Neuronal stem cell (in vitro differentiated cells): ENCODE measurements at regions not wholly inside any gene's neighbourhood (a gene's known extent, or its start where the extent isn't known, plus 50 kb on each side); places are given as distances from the start of the nearest gene placed in this dataset.

Source experiments
- DNase-seq: peaks from one replicate; pipeline ENCODE4 v3.0.0-alpha.2; 2013; ENCODE audit warnings: low spot score
- H2AFZ ChIP-seq: one replicate; pipeline ENCODE4 v1.6.1; 2013; ENCODE audit warnings: mild to moderate bottlenecking, low read length, inconsistent platforms
- H2AK5ac ChIP-seq: 2 replicates; pipeline ENCODE4 v1.6.1; 2013; ENCODE audit warnings: low read depth, mild to moderate bottlenecking, inconsistent platforms, low read length, moderate library complexity, mixed read lengths
- H2BK120ac ChIP-seq: 2 replicates; pipeline ENCODE4 v1.6.1; 2013; ENCODE audit warnings: low read depth, mild to moderate bottlenecking, inconsistent platforms, low read length, moderate library complexity, mixed read lengths
- H2BK12ac ChIP-seq: one replicate; pipeline ENCODE4 v1.6.1; 2013; ENCODE audit warnings: low read length, inconsistent platforms
- H2BK15ac ChIP-seq: 2 replicates; pipeline ENCODE4 v1.6.1; 2013; ENCODE audit warnings: mild to moderate bottlenecking, low read length, inconsistent platforms, mixed read lengths
- H2BK5ac ChIP-seq: one replicate; pipeline ENCODE4 v1.6.1; 2013; ENCODE audit warnings: inconsistent platforms, mild to moderate bottlenecking, low read length, moderate library complexity
- H3K14ac ChIP-seq: one replicate; pipeline ENCODE4 v1.6.1; 2013; ENCODE audit warnings: low read length, inconsistent platforms
- H3K18ac ChIP-seq: 2 replicates; pipeline ENCODE4 v1.6.1; 2013; ENCODE audit warnings: low read length, inconsistent platforms
- H3K23ac ChIP-seq: 2 replicates; pipeline ENCODE4 v1.6.1; 2013; ENCODE audit warnings: low read depth, mild to moderate bottlenecking, mixed read lengths, low read length, inconsistent platforms; ENCODE audit not compliant: poor library complexity
- H3K27ac ChIP-seq: replicated peaks from 3 replicates; pipeline ENCODE4 v1.5.1; 2013; ENCODE audit warnings: low read length, inconsistent platforms
- H3K27me3 ChIP-seq, 3 experiments: 2 replicates each; pipeline ENCODE4 v1.6.1; 2013; ENCODE audit warnings: low read length in 3 of 3, mild to moderate bottlenecking in 2 of 3, inconsistent platforms in 1 of 3, low read depth in 1 of 3, mixed read lengths in 1 of 3, moderate library complexity in 1 of 3; ENCODE audit not compliant: control insufficient read depth in 3 of 3, insufficient read depth in 3 of 3
- H3K36me3 ChIP-seq, 2 donors: replicated peaks in 1 of 2; 2 replicates each; pipeline ENCODE4 v1.6.1; 2013; ENCODE audit warnings: low read length in 2 of 2; ENCODE audit not compliant: control insufficient read depth in 2 of 2, insufficient read depth in 2 of 2
- H3K4ac ChIP-seq: 2 replicates; pipeline ENCODE4 v1.6.1; 2013; ENCODE audit warnings: inconsistent platforms, mild to moderate bottlenecking, low read length, moderate library complexity
- H3K4me1 ChIP-seq, 2 donors: 1 replicate in 1 of 2; 2 replicates in 1 of 2; pipeline ENCODE4 v1.6.1; 2013; ENCODE audit warnings: low read length in 2 of 2, low read depth in 1 of 2; ENCODE audit not compliant: control insufficient read depth in 2 of 2, insufficient read depth in 1 of 2
- H3K4me2 ChIP-seq: one replicate; pipeline ENCODE4 v1.6.1; 2013; ENCODE audit warnings: mild to moderate bottlenecking, low read length, inconsistent platforms; ENCODE audit not compliant: insufficient read depth, poor library complexity, severe bottlenecking
- H3K4me3 ChIP-seq, 2 donors: 2 replicates each; pipeline ENCODE4 v1.5.1; 2013; ENCODE audit warnings: low read length in 2 of 2, mild to moderate bottlenecking in 2 of 2, inconsistent platforms in 1 of 2, moderate library complexity in 1 of 2
- H3K79me1 ChIP-seq: one replicate; pipeline ENCODE4 v1.6.1; 2013; ENCODE audit warnings: low read depth, mild to moderate bottlenecking, inconsistent platforms, low read length, moderate library complexity
- H3K9ac ChIP-seq: one replicate; pipeline ENCODE4 v1.6.1; 2013; ENCODE audit warnings: mild to moderate bottlenecking, low read depth, low read length, inconsistent platforms; ENCODE audit not compliant: poor library complexity
- H3K9me3 ChIP-seq, 2 donors: replicated peaks in 1 of 2; 2 replicates each; pipeline versions ENCODE3 to v1.6.1; 2013; ENCODE audit warnings: low read length in 2 of 2, mild to moderate bottlenecking in 2 of 2, inconsistent platforms in 1 of 2, low read depth in 1 of 2, mixed read lengths in 1 of 2, moderate library complexity in 1 of 2; ENCODE audit not compliant: control insufficient read depth in 2 of 2, insufficient read depth in 1 of 2
- H4K8ac ChIP-seq: one replicate; pipeline ENCODE4 v1.6.1; 2013; ENCODE audit warnings: low read depth, mild to moderate bottlenecking, inconsistent platforms, low read length, moderate library complexity
- H4K91ac ChIP-seq: one replicate; pipeline ENCODE4 v1.6.1; 2013; ENCODE audit warnings: low read length, low read depth, mild to moderate bottlenecking, inconsistent platforms; ENCODE audit not compliant: poor library complexity
- WGBS, 2 donors: extraction: QIAGEN DNeasy Blood & Tissue Kit; methylation state at CpG; one replicate each; pipeline ENCODE4 v1.1.7; 2013; ENCODE audit warnings: missing lambda C conversion rate in 2 of 2, mixed read lengths in 1 of 2; ENCODE audit not compliant: insufficient read length in 2 of 2, insufficient replicate concordance in 1 of 2; ENCODE audit errors: extremely low coverage in 2 of 2; 5-methylcytosine and 5-hydroxymethylcytosine counted together

GRCh38 chr4:137122876-137123275 lies 409.4 kb downstream of the PCDH18 start:
- no peak overlapping the region for H2AFZ ChIP-seq
- no peak overlapping the region for H3K4me3 ChIP-seq
- H4K91ac ChIP-seq: no peak overlapping the region
- no peak overlapping the region for H3K23ac ChIP-seq
- no peak overlapping the region for H3K4me2 ChIP-seq
- no peak overlapping the region for H3K27ac ChIP-seq
- no peak overlapping the region for H2BK5ac ChIP-seq
- H3K9ac ChIP-seq: no peak overlapping the region
- H2BK120ac ChIP-seq: no peak overlapping the region
- H3K79me1 ChIP-seq: no peaks in the 10 kb centered on the region
- whole genome bisulfite sequencing, 2 donors: no CpG with 5 or more reads among the region's 2 CpGs
- H3K36me3 ChIP-seq: no peaks in the 10 kb centered on the region
- no peak overlapping the region for H2BK15ac ChIP-seq
- no peak for DNase-seq
- no peak overlapping the region for H2AK5ac ChIP-seq
- no peaks in the 10 kb centered on the region for H3K9me3 ChIP-seq
- no peak overlapping the region for H4K8ac ChIP-seq
- no peak overlapping the region for H2BK12ac ChIP-seq
- no peak overlapping the region for H3K4ac ChIP-seq
- H3K14ac ChIP-seq: no peak overlapping the region
- H3K18ac ChIP-seq: no peak overlapping the region
- no peaks in the 10 kb centered on the region for H3K27me3 ChIP-seq
- H3K4me1 ChIP-seq: no peaks in the 10 kb centered on the region

GRCh38 chr4:137116144-137116543 lies 416.1 kb downstream of the PCDH18 start:
- no peak overlapping the region for H4K91ac ChIP-seq
- H2BK15ac ChIP-seq: no peak overlapping the region
- peak overlapping the region; percentile 35 for H2AFZ ChIP-seq
- H3K27ac ChIP-seq: no peak overlapping the region
- H3K18ac ChIP-seq: no peak overlapping the region
- H4K8ac ChIP-seq: no peak overlapping the region
- H3K36me3 ChIP-seq: no peaks in the 10 kb centered on the region
- no CpG with 5 or more reads among the region's 3 CpGs for WGBS, 2 donors
- no peak overlapping the region for H3K9ac ChIP-seq
- H3K4me1 ChIP-seq: no peaks in the 10 kb centered on the region
- no peaks in the 10 kb centered on the region for H3K9me3 ChIP-seq
- H3K4me3 ChIP-seq: no peak overlapping the region
- no peak overlapping the region for H3K4me2 ChIP-seq
- DNase-seq: no peak
- no peak overlapping the region for H2BK12ac ChIP-seq
- no peaks in the 10 kb centered on the region for H3K79me1 ChIP-seq
- no peak overlapping the region for H2BK5ac ChIP-seq
- H3K23ac ChIP-seq: no peak overlapping the region
- H3K4ac ChIP-seq: no peak overlapping the region
- no peaks in the 10 kb centered on the region for H3K27me3 ChIP-seq
- H3K14ac ChIP-seq: no peak overlapping the region
- no peak overlapping the region for H2BK120ac ChIP-seq
- H2AK5ac ChIP-seq: no peak overlapping the region

GRCh38 chr4:137106733-137107132 lies 425.6 kb downstream of the PCDH18 start:
- Histone ChIP-seq H2BK5ac (no peak overlapping the region), H3K4ac (no peak overlapping the region), H2BK120ac (no peak overlapping the region), H2AFZ (no peak overlapping the region), H2BK15ac (no peak overlapping the region), H4K8ac (no peak overlapping the region), H3K23ac (no peak overlapping the region), H3K18ac (no peak overlapping the region), H3K14ac (no peak overlapping the region), H3K4me2 (no peak overlapping the region), H3K27ac (no peak overlapping the region), H4K91ac (no peak overlapping the region), H3K9me3 (no peaks in the 10 kb centered on the region), H3K9ac (no peak overlapping the region), H3K79me1 (no peaks in the 10 kb centered on the region), H2BK12ac (no peak overlapping the region), H3K4me1 (no peaks in the 10 kb centered on the region), H2AK5ac (no peak overlapping the region), H3K27me3 (no peaks in the 10 kb centered on the region), H3K36me3 (no peaks in the 10 kb centered on the region), H3K4me3 (no peak overlapping the region)
- no peak for DNase-seq
- WGBS, 2 donors: no CpG with 5 or more reads among the region's 4 CpGs

GRCh38 chr4:137106287-137106686 lies 426.0 kb downstream of the PCDH18 start:
- Histone ChIP-seq H3K27me3 (no peaks in the 10 kb centered on the region), H3K23ac (no peak overlapping the region), H2AFZ (no peak overlapping the region), H3K4ac (no peak overlapping the region), H3K4me2 (no peak overlapping the region), H2BK12ac (no peak overlapping the region), H3K9ac (no peak overlapping the region), H2BK5ac (no peak overlapping the region), H3K36me3 (no peaks in the 10 kb centered on the region), H3K18ac (no peak overlapping the region), H3K4me1 (no peaks in the 10 kb centered on the region), H4K91ac (no peak overlapping the region), H3K27ac (no peak overlapping the region), H4K8ac (no peak overlapping the region), H3K4me3 (no peak overlapping the region), H2AK5ac (no peak overlapping the region), H3K79me1 (no peaks in the 10 kb centered on the region), H3K14ac (no peak overlapping the region), H3K9me3 (no peaks in the 10 kb centered on the region), H2BK15ac (no peak overlapping the region), H2BK120ac (no peak overlapping the region)
- WGBS, 2 donors: no CpG with 5 or more reads among the region's 3 CpGs
- DNase-seq: no peak
